ENCODE measurements at regions not wholly inside any gene's neighbourhood (a gene's known extent, or its start where the extent isn't known, plus 50 kb on each side); places are given as distances from the start of the nearest gene placed in this dataset.

- intact Hi-C loops (cut with DNase I) = loop anchor here (2.0 to 10.0 kb wide), 5 partner anchors 201 to 376 kb away; partner anchors contain the start of gene LOXHD1 (in 1 of the 2)
- ATAC-seq (peak; percentile 88 to 91), DNase-seq (peak; percentile 66)
Observed at GRCh38 chr18:46281185-46282176, 177.3 kb downstream of the HAUS1 start.

- no peak for ATAC-seq
- intact Hi-C loops (cut with DNase I) = loop anchor here (5.0 to 10.0 kb wide), 4 partner anchors 200 to 375 kb away; partner anchors contain the start of gene LOXHD1 (in 1 of the 2)
- no peak for DNase-seq
Observed at GRCh38 chr18:46282177-46282570, 178.0 kb downstream of the HAUS1 start.

- DNase-seq (no peak), ATAC-seq (no peak)
- intact Hi-C loops (cut with DNase I) = loop anchor here (5.0 to 10.0 kb wide), 4 partner anchors 200 to 375 kb away; partner anchors contain the start of gene LOXHD1 (in 1 of the 2)
Observed at GRCh38 chr18:46282646-46283045, 178.5 kb downstream of the HAUS1 start.

GRCh38 chr18:46283268-46283667 lies 179.1 kb downstream of the HAUS1 start:
- intact Hi-C loops (cut with DNase I) = loop anchor here (5.0 to 10.0 kb wide), 4 partner anchors 199 to 374 kb away; partner anchors contain the start of gene LOXHD1 (in 1 of the 2)
- no peak for DNase-seq
- no peak for ATAC-seq

- intact Hi-C loops (cut with DNase I) = loop anchor here (5.0 to 10.0 kb wide), 4 partner anchors 198 to 373 kb away; partner anchors contain the start of gene LOXHD1 (in 1 of the 2)
- ATAC-seq (no peak), DNase-seq (no peak)
Observed at GRCh38 chr18:46283895-46284295, 179.7 kb downstream of the HAUS1 start.

- intact Hi-C loops (cut with DNase I) = loop anchor here in 1 of 2 donors (10.0 kb wide), 1 partner anchor 355 kb away; no protein-coding TSS in a partner anchor
- DNase-seq (no peak), ATAC-seq (no peak)
Observed at GRCh38 chr18:46289463-46289862, 185.3 kb downstream of the HAUS1 start.

- no peak for ATAC-seq
- intact Hi-C loops (cut with DNase I) = loop anchor here in 1 of 2 donors (10.0 kb wide), 1 partner anchor 355 kb away; no protein-coding TSS in a partner anchor
- DNase-seq = no peak
Observed at GRCh38 chr18:46289931-46290330, 185.7 kb downstream of the HAUS1 start.

GRCh38 chr18:46290440-46291020 lies 186.3 kb downstream of the HAUS1 start:
- peak in 1 of 2 donors; percentile 14 for ATAC-seq
- intact Hi-C loops (cut with DNase I) = no loop called here

GRCh38 chr18:46291149-46291548 lies 187.0 kb downstream of the HAUS1 start:
- no peak for DNase-seq
- no peak for ATAC-seq
- intact Hi-C loops (cut with DNase I) = no loop called here

More at GRCh38 chr18:46290440-46291020, 186.3 kb downstream of the HAUS1 start:
- no peak for DNase-seq

GRCh38 chr18:46293742-46294181 lies 189.6 kb downstream of the HAUS1 start:
- intact Hi-C loops (cut with DNase I) = no loop called here
- peak in 1 of 2 donors; percentile 17 for ATAC-seq

GRCh38 chr18:46294318-46294717 lies 190.1 kb downstream of the HAUS1 start:
- DNase-seq = no peak
- peak in 1 of 2 donors; percentile 59 for ATAC-seq
- intact Hi-C loops (cut with DNase I) = no loop called here

More at GRCh38 chr18:46293742-46294181, 189.6 kb downstream of the HAUS1 start:
- no peak for DNase-seq

- no peak for ATAC-seq
- DNase-seq = no peak
- intact Hi-C loops (cut with DNase I) = no loop called here
Observed at GRCh38 chr18:46294751-46295150, 190.6 kb downstream of the HAUS1 start.

- ATAC-seq = no peak
- intact Hi-C loops (cut with DNase I) = no loop called here
- DNase-seq = no peak
Observed at GRCh38 chr18:46295416-46295815, 191.2 kb downstream of the HAUS1 start.

GRCh38 chr18:46296656-46297055 lies 192.5 kb downstream of the HAUS1 start:
- ATAC-seq (no peak), DNase-seq (no peak)
- intact Hi-C loops (cut with DNase I) = no loop called here

- DNase-seq (no peak), ATAC-seq (no peak)
- intact Hi-C loops (cut with DNase I) = no loop called here
Observed at GRCh38 chr18:46297124-46297523, 192.9 kb downstream of the HAUS1 start.

- intact Hi-C loops (cut with DNase I) = no loop called here
- no peak for ATAC-seq
- DNase-seq = no peak
Observed at GRCh38 chr18:46297621-46298020, 193.4 kb downstream of the HAUS1 start.

- no peak for ATAC-seq
- intact Hi-C loops (cut with DNase I) = no loop called here
- no peak for DNase-seq
Observed at GRCh38 chr18:46298511-46298910, 194.3 kb downstream of the HAUS1 start.

- intact Hi-C loops (cut with DNase I) = no loop called here
- ATAC-seq = no peak
Observed at GRCh38 chr18:46299465-46300008, 195.4 kb downstream of the HAUS1 start.

GRCh38 chr18:46301081-46301480 lies 196.9 kb downstream of the HAUS1 start:
- peak in 1 of 2 donors; percentile 27 for ATAC-seq
- intact Hi-C loops (cut with DNase I) = no loop called here

More at GRCh38 chr18:46299465-46300008, 195.4 kb downstream of the HAUS1 start:
- DNase-seq = no peak

More at GRCh38 chr18:46301081-46301480, 196.9 kb downstream of the HAUS1 start:
- no peak for DNase-seq

Data from left cardiac atrium (tissue), 4 donors.